CD14-positive monocyte (primary cell): ENCODE measurements at regions not wholly inside any gene's neighbourhood (a gene's known extent, or its start where the extent isn't known, plus 50 kb on each side); places are given as distances from the start of the nearest gene placed in this dataset.

Source experiments
- DNase-seq, 3 donors: peaks; one replicate each; pipeline ENCODE4 v3.0.0-alpha.2; 2011 to 2022
- H2AFZ ChIP-seq: 2 replicates; pipeline ENCODE4 v1.6.0; 2012; ENCODE audit warnings: mild to moderate bottlenecking, low read depth, low read length, inconsistent platforms; ENCODE audit not compliant: insufficient read depth, poor library complexity, severe bottlenecking
- H3K27ac ChIP-seq, 2 donors: 1 replicate in 1 of 2; 2 replicates in 1 of 2; pipeline ENCODE4 v1.5.1; 2012 to 2013; ENCODE audit warnings: low read length in 2 of 2, control low read depth in 1 of 2, inconsistent platforms in 1 of 2, low read depth in 1 of 2, mild to moderate bottlenecking in 1 of 2
- H3K27me3 ChIP-seq, 2 donors: one replicate each; pipeline versions ENCODE4 v1.6.0 to v1.6.1; 2011 to 2013; ENCODE audit warnings: low read length in 2 of 2; ENCODE audit not compliant: control insufficient read depth in 2 of 2, insufficient read depth in 2 of 2
- H3K36me3 ChIP-seq, 2 donors: replicated peaks in 1 of 2; 1 replicate in 1 of 2; 2 replicates in 1 of 2; pipeline versions ENCODE4 v1.5.1 to v1.6.1; 2012 to 2013; ENCODE audit warnings: low read length in 2 of 2, control low read depth in 1 of 2, inconsistent platforms in 1 of 2, mild to moderate bottlenecking in 1 of 2; ENCODE audit not compliant: insufficient read depth in 2 of 2, control insufficient read depth in 1 of 2
- H3K4me1 ChIP-seq, 2 donors: 1 replicate in 1 of 2; 2 replicates in 1 of 2; pipeline versions ENCODE4 v1.5.1 to v1.6.1; 2012 to 2013; ENCODE audit warnings: low read length in 2 of 2, control low read depth in 1 of 2, inconsistent platforms in 1 of 2, mild to moderate bottlenecking in 1 of 2, moderate library complexity in 1 of 2; ENCODE audit not compliant: insufficient read depth in 2 of 2, control insufficient read depth in 1 of 2
- H3K4me2 ChIP-seq: replicated peaks from 2 replicates; pipeline ENCODE3; 2012; ENCODE audit warnings: low read length, moderate library complexity, mild to moderate bottlenecking; ENCODE audit not compliant: poor library complexity, severe bottlenecking; ENCODE audit errors: extremely low read depth
- H3K4me3 ChIP-seq, 3 experiments: fragments of 200-600 bp in 1 of 3; sonication (generic) in 1 of 3; replicated peaks in 1 of 3; 1 replicate in 2 of 3; 2 replicates in 1 of 3; pipeline ENCODE4 v1.5.1; 2011 to 2013; ENCODE audit warnings: low read length in 3 of 3, mild to moderate bottlenecking in 3 of 3, control low read depth in 2 of 3, low read depth in 2 of 3, inconsistent platforms in 1 of 3, moderate library complexity in 1 of 3
- H3K79me2 ChIP-seq: 2 replicates; pipeline ENCODE4 v1.6.0; 2012; ENCODE audit warnings: mild to moderate bottlenecking, control low read depth, inconsistent platforms, low read length, moderate library complexity; ENCODE audit not compliant: insufficient read depth
- H3K9ac ChIP-seq: 2 replicates; pipeline ENCODE4 v1.6.0; 2017; ENCODE audit warnings: low read length, mild to moderate bottlenecking; ENCODE audit not compliant: insufficient read depth, poor library complexity, severe bottlenecking
- H3K9me3 ChIP-seq, 2 donors: replicated peaks in 1 of 2; 1 replicate in 1 of 2; 2 replicates in 1 of 2; pipeline versions ENCODE4 v1.5.1 to v1.6.1; 2012 to 2013; ENCODE audit warnings: low read length in 2 of 2, control low read depth in 1 of 2; ENCODE audit not compliant: control insufficient read depth in 1 of 2, insufficient read depth in 1 of 2
- H4K20me1 ChIP-seq: 2 replicates; pipeline ENCODE4 v1.6.0; 2012; ENCODE audit warnings: mild to moderate bottlenecking, low read length, control low read depth, moderate library complexity; ENCODE audit not compliant: insufficient read depth
- H3K27ac Mint-ChIP-seq, 7 donors: one replicate each; pipeline ENCODE4 v1.8.0; 2020; ENCODE audit warnings: mild to moderate bottlenecking in 7 of 7, mixed read lengths in 7 of 7, moderate library complexity in 6 of 7, inconsistent platforms in 2 of 7
- H3K27me3 Mint-ChIP-seq, 3 donors: one replicate each; pipeline ENCODE4 v1.8.0; 2021 to 2022; ENCODE audit warnings: low read depth in 3 of 3, mild to moderate bottlenecking in 3 of 3, mixed read lengths in 3 of 3, moderate library complexity in 3 of 3, inconsistent platforms in 1 of 3
- H3K36me3 Mint-ChIP-seq, 2 donors: one replicate each; pipeline ENCODE4 v1.8.0; 2020; ENCODE audit warnings: mixed read lengths in 2 of 2, inconsistent platforms in 1 of 2, mild to moderate bottlenecking in 1 of 2
- H3K4me1 Mint-ChIP-seq: one replicate; pipeline ENCODE4 v1.8.0; 2020; ENCODE audit warnings: mild to moderate bottlenecking, mixed read lengths
- H3K4me3 Mint-ChIP-seq, 2 donors: one replicate each; pipeline ENCODE4 v1.8.0; 2020; ENCODE audit warnings: mild to moderate bottlenecking in 2 of 2, mixed read lengths in 2 of 2, moderate library complexity in 1 of 2
- H3K9me3 Mint-ChIP-seq, 7 donors: one replicate each; pipeline ENCODE4 v1.8.0; 2020 to 2022; ENCODE audit warnings: mixed read lengths in 7 of 7, mild to moderate bottlenecking in 6 of 7, moderate library complexity in 6 of 7, inconsistent platforms in 2 of 7
- WGBS: methylation state at CpG from one replicate; pipeline ENCODE4 v1.1.5; 2013; ENCODE audit warnings: missing lambda C conversion rate; ENCODE audit not compliant: insufficient coverage; 5-methylcytosine and 5-hydroxymethylcytosine counted together
- intact Hi-C, 2 donors: fragments of 100-400 bp; cut with micrococcal nuclease; formaldehyde crosslinking; loops; one replicate each; pipeline versions ENCODE4 v1.15.0 to v1.15.1; 2023
- TF ChIP-seq, protein P1 (sequence below): fragments of 200-600 bp; IDR thresholded peaks from one replicate; pipeline ENCODE4 v1.8.0; 2022; ENCODE audit warnings: antibody characterized with exemption, mild to moderate bottlenecking

DNA sequence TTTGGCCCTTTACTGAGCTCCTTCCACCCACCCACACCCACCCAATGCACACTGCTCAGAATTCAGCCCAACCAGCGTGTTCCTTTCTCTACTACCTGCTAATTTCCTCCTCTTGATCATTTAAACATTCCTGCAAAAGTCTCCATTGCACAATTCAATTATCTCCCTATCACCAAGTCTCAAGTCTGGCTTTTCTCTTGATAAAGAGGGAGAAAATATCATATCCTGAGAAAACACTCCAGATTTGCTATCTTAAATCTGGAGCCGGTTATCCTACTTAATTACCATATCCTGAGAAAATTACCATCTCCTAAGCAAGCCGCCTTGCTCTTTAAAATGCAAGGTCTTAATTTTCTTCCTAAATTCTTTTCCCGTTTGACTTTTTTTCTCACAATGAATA, 505.5 kb downstream of the XPNPEP1 start:
- no peak overlapping the region for H3K4me3 ChIP-seq
- TF ChIP-seq, protein P1, sequence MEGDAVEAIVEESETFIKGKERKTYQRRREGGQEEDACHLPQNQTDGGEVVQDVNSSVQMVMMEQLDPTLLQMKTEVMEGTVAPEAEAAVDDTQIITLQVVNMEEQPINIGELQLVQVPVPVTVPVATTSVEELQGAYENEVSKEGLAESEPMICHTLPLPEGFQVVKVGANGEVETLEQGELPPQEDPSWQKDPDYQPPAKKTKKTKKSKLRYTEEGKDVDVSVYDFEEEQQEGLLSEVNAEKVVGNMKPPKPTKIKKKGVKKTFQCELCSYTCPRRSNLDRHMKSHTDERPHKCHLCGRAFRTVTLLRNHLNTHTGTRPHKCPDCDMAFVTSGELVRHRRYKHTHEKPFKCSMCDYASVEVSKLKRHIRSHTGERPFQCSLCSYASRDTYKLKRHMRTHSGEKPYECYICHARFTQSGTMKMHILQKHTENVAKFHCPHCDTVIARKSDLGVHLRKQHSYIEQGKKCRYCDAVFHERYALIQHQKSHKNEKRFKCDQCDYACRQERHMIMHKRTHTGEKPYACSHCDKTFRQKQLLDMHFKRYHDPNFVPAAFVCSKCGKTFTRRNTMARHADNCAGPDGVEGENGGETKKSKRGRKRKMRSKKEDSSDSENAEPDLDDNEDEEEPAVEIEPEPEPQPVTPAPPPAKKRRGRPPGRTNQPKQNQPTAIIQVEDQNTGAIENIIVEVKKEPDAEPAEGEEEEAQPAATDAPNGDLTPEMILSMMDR: no peak
- no peak overlapping the region for H3K9ac ChIP-seq
- no peaks in the 10 kb centered on the region for H4K20me1 ChIP-seq
- Mint-ChIP-seq H3K9me3 (peaks cover 0 to 7% (median 4%) of the 10 kb centered on the region in 7 donors), H3K27me3 (no peaks in the 10 kb centered on the region), H3K4me1 (no peaks in the 10 kb centered on the region), H3K36me3 (no peaks in the 10 kb centered on the region), H3K4me3 (no peak overlapping the region), H3K27ac (no peak overlapping the region)
- no peak for DNase-seq
- intact Hi-C loops: no loop called here
- no peak overlapping the region for H3K27ac ChIP-seq
- H3K27me3 ChIP-seq: no peaks in the 10 kb centered on the region
- no peaks in the 10 kb centered on the region for H3K9me3 ChIP-seq
- WGBS: 78% methylated on average over 2 of the region's 4 CpGs
- H3K79me2 ChIP-seq: no peaks in the 10 kb centered on the region
- no peak overlapping the region for H2AFZ ChIP-seq
- no peaks in the 10 kb centered on the region for H3K4me1 ChIP-seq
- no peaks in the 10 kb centered on the region for H3K36me3 ChIP-seq
- H3K4me2 ChIP-seq: no peak overlapping the region

DNA sequence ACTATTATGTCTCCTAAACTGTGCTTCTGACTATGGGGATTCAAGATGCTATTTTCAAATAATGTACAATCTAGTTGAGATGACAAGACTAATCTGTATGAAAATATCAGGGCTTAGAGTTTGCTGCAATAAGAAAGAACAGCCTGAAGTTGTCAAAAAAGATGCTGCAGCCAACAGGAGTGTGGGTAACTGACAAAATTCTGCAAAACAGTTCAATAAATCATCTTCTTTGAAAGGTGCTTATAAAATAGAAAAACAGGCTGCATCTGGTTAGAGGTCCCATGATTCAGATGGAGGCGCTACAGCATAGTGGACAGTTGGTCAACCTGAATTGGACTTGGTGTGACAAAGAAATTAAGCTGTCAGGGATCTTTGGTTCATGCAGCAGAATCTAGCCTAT, 511.0 kb downstream of the XPNPEP1 start:
- no peak overlapping the region for H3K4me2 ChIP-seq
- no peak overlapping the region for H2AFZ ChIP-seq
- no peak overlapping the region for H3K9ac ChIP-seq
- H3K27me3 ChIP-seq: no peaks in the 10 kb centered on the region
- DNase-seq: no peak
- H3K36me3 ChIP-seq: no peaks in the 10 kb centered on the region
- H3K79me2 ChIP-seq: no peaks in the 10 kb centered on the region
- TF ChIP-seq, protein P1: no peak
- H3K4me3 ChIP-seq: no peak overlapping the region
- H3K4me1 Mint-ChIP-seq: no peaks in the 10 kb centered on the region
- 100% methylated on average over 1 of the region's 1 CpG for WGBS
- H3K27ac ChIP-seq: no peak overlapping the region
- no peak overlapping the region for H3K4me3 Mint-ChIP-seq
- no peaks in the 10 kb centered on the region for H3K27me3 Mint-ChIP-seq
- no peak overlapping the region for H3K27ac Mint-ChIP-seq
- peaks cover 0 to 3% (median 0%) of the 10 kb centered on the region in 7 donors for H3K9me3 Mint-ChIP-seq
- no peaks in the 10 kb centered on the region for H3K9me3 ChIP-seq
- no peaks in the 10 kb centered on the region for H3K36me3 Mint-ChIP-seq
- H4K20me1 ChIP-seq: no peaks in the 10 kb centered on the region
- intact Hi-C loops: no loop called here
- H3K4me1 ChIP-seq: no peaks in the 10 kb centered on the region
